Caco-2 (cell line): ENCODE measurements at regions not wholly inside any gene's neighbourhood (a gene's known extent, or its start where the extent isn't known, plus 50 kb on each side); places are given as distances from the start of the nearest gene placed in this dataset.

Source experiments
- BruUV-seq: library from RNA; stranded (reverse); fragments of 400-500 nt; replicated peaks from 2 replicates; lab custom pipeline; 2021; lab: Mats Ljungman, UMichigan
- CTCF ChIA-PET: fragments of 300-600 bp; sonication (Branson Sonifier 250); formaldehyde crosslinking; loops from one replicate; lab custom pipeline; 2022; ENCODE audit warnings: antibody characterized with exemption; lab: Charles Lee
- POLR2A ChIA-PET: fragments of 300-600 bp; sonication (Branson Sonifier 250); formaldehyde crosslinking; loops from one replicate; lab custom pipeline; 2022; ENCODE audit warnings: antibody characterized with exemption; lab: Charles Lee
- DNase-seq, 2 experiments: peaks; one replicate each; pipeline versions ENCODE4 v3.0.0 to v3.0.0-alpha.2; 2020 to 2022
- H3K27me3 ChIP-seq: replicated peaks from 2 replicates; pipeline ENCODE4 v1.6.0; 2011; ENCODE audit warnings: low read length; ENCODE audit not compliant: control insufficient read depth, insufficient read depth
- H3K36me3 ChIP-seq: 2 replicates; pipeline ENCODE4 v1.5.1; 2011; ENCODE audit warnings: low read length; ENCODE audit not compliant: control insufficient read depth, insufficient read depth
- H3K4me1 ChIP-seq: fragments of 250-450 bp; sonication (Bioruptor Pico); 2 replicates; pipeline ENCODE4 v1.5.1; 2020; ENCODE audit warnings: mild to moderate bottlenecking
- H3K4me3 ChIP-seq: 2 replicates; pipeline ENCODE4 v1.5.1; 2011; ENCODE audit warnings: low read depth, mild to moderate bottlenecking, control low read depth, low read length
- H3K9me3 ChIP-seq: fragments of 250-450 bp; sonication (Bioruptor Pico); 2 replicates; pipeline ENCODE4 v1.5.1; 2020; ENCODE audit warnings: mild to moderate bottlenecking, moderate library complexity
- H3K27ac Mint-ChIP-seq: one replicate; pipeline ENCODE4 v1.8.0; 2022; ENCODE audit warnings: mixed read lengths; ENCODE audit not compliant: unreplicated experiment
- H3K27me3 Mint-ChIP-seq: one replicate; pipeline ENCODE4 v1.8.0; 2022; ENCODE audit warnings: mixed read lengths; ENCODE audit not compliant: insufficient read depth, unreplicated experiment
- H3K36me3 Mint-ChIP-seq: one replicate; pipeline ENCODE4 v1.8.0; 2022; ENCODE audit warnings: mild to moderate bottlenecking, mixed read lengths; ENCODE audit not compliant: insufficient read depth, unreplicated experiment
- H3K4me1 Mint-ChIP-seq: one replicate; pipeline ENCODE4 v1.8.0; 2022; ENCODE audit warnings: low read depth, mixed read lengths; ENCODE audit not compliant: unreplicated experiment
- H3K4me3 Mint-ChIP-seq: one replicate; pipeline ENCODE4 v1.8.0; 2022; ENCODE audit warnings: mild to moderate bottlenecking, moderate library complexity, mixed read lengths; ENCODE audit not compliant: unreplicated experiment
- H3K9me3 Mint-ChIP-seq: one replicate; pipeline ENCODE4 v1.8.0; 2022; ENCODE audit warnings: mixed read lengths; ENCODE audit not compliant: unreplicated experiment
- CTCF ChIP-seq, 2 experiments: fragments of 200-600 bp in 1 of 2; IDR thresholded peaks; 1 replicate in 1 of 2; 2 replicates in 1 of 2; pipeline versions ENCODE4 v1.5.1 to v1.8.0; 2011 to 2022; ENCODE audit warnings: antibody characterized with exemption in 1 of 2, control low read depth in 1 of 2, inconsistent platforms in 1 of 2, low read depth in 1 of 2, low read length in 1 of 2, mild to moderate bottlenecking in 1 of 2, moderate library complexity in 1 of 2; ENCODE audit not compliant: insufficient read depth in 1 of 2, severe bottlenecking in 1 of 2, unreplicated experiment in 1 of 2
- intact Hi-C: fragments of 100-400 bp; cut with micrococcal nuclease; formaldehyde crosslinking; loops from one replicate; pipeline ENCODE4 v1.10.0; 2022; ENCODE audit not compliant: unreplicated experiment

GRCh38 chr21:15326032-15326867 lies 261.4 kb upstream of the NRIP1 start:
- no TSS peak for BruUV-seq
- no peaks in the 10 kb centered on the region for H3K27me3 Mint-ChIP-seq

GRCh38 chr21:15327637-15328265 lies 263.0 kb upstream of the NRIP1 start:
- POLR2A ChIA-PET = no interaction called here
- no peak overlapping the region for H3K4me3 Mint-ChIP-seq
- H3K36me3 Mint-ChIP-seq = no peaks in the 10 kb centered on the region

More at GRCh38 chr21:15326032-15326867, 261.4 kb upstream of the NRIP1 start:
- ChIA-PET CTCF (no interaction called here), POLR2A (no interaction called here)
- Mint-ChIP-seq H3K9me3 (no peaks in the 10 kb centered on the region), H3K27ac (no peak overlapping the region), H3K36me3 (no peaks in the 10 kb centered on the region), H3K4me1 (no peaks in the 10 kb centered on the region), H3K4me3 (no peak overlapping the region)
- intact Hi-C loops = no loop called here
- no peaks in the 10 kb centered on the region for H3K36me3 ChIP-seq
- no peaks in the 10 kb centered on the region for H3K9me3 ChIP-seq
- no peak for TF ChIP-seq CTCF (IDR thresholded peaks at IDR 0.05; ENCODE audit: insufficient read depth in 1 of 2, low read depth in 1 of 2, low read length in 1 of 2, severe bottlenecking in 1 of 2, unreplicated experiment in 1 of 2)
- H3K4me1 ChIP-seq = no peaks in the 10 kb centered on the region
- DNase-seq = no peak
- H3K27me3 ChIP-seq = no peaks in the 10 kb centered on the region
- no peak overlapping the region for H3K4me3 ChIP-seq

GRCh38 chr21:15329191-15329590 lies 264.4 kb upstream of the NRIP1 start:
- Mint-ChIP-seq H3K4me3 (no peak overlapping the region), H3K36me3 (no peaks in the 10 kb centered on the region), H3K4me1 (no peaks in the 10 kb centered on the region), H3K9me3 (no peaks in the 10 kb centered on the region), H3K27ac (no peak overlapping the region), H3K27me3 (no peaks in the 10 kb centered on the region)
- intact Hi-C loops = no loop called here
- no peaks in the 10 kb centered on the region for H3K9me3 ChIP-seq
- no peaks in the 10 kb centered on the region for H3K4me1 ChIP-seq
- no peaks in the 10 kb centered on the region for H3K36me3 ChIP-seq
- DNase-seq = no peak
- ChIA-PET POLR2A (no interaction called here), CTCF (no interaction called here)
- TF ChIP-seq CTCF (IDR thresholded peaks at IDR 0.05; ENCODE audit: insufficient read depth in 1 of 2, low read depth in 1 of 2, low read length in 1 of 2, severe bottlenecking in 1 of 2, unreplicated experiment in 1 of 2) = no peak
- no peak overlapping the region for H3K4me3 ChIP-seq
- H3K27me3 ChIP-seq = no peaks in the 10 kb centered on the region
- no TSS peak for BruUV-seq

More at GRCh38 chr21:15327637-15328265, 263.0 kb upstream of the NRIP1 start:
- CTCF ChIA-PET = no interaction called here
- Mint-ChIP-seq H3K4me1 (no peaks in the 10 kb centered on the region), H3K27ac (no peak overlapping the region), H3K9me3 (no peaks in the 10 kb centered on the region), H3K27me3 (no peaks in the 10 kb centered on the region)
- no peak for DNase-seq
- Histone ChIP-seq H3K4me1 (no peaks in the 10 kb centered on the region), H3K27me3 (no peaks in the 10 kb centered on the region), H3K36me3 (no peaks in the 10 kb centered on the region), H3K4me3 (no peak overlapping the region), H3K9me3 (no peaks in the 10 kb centered on the region)
- TF ChIP-seq CTCF (IDR thresholded peaks at IDR 0.05; ENCODE audit: insufficient read depth in 1 of 2, low read depth in 1 of 2, low read length in 1 of 2, severe bottlenecking in 1 of 2, unreplicated experiment in 1 of 2) = no peak
- intact Hi-C loops = no loop called here
- no TSS peak for BruUV-seq
